Pons (tissue), 1 donor: ENCODE measurements at regions not wholly inside any gene's neighbourhood (a gene's known extent, or its start where the extent isn't known, plus 50 kb on each side); places are given as distances from the start of the nearest gene placed in this dataset.
"Not testable (repeated sequence)": the region's sequence is repeated elsewhere in the genome, so short reads cannot be mapped to it uniquely, and the experiment has no call there.

ENCODE experiments used
- DNase-seq: peaks from one replicate; pipeline ENCODE4 v3.0.0-alpha.2; 2016; ENCODE audit warnings: low spot score

GRCh38 chr4:42284030-42284429, 113.3 kb upstream of the SHISA3 start:
- no peak for DNase-seq

DNA sequence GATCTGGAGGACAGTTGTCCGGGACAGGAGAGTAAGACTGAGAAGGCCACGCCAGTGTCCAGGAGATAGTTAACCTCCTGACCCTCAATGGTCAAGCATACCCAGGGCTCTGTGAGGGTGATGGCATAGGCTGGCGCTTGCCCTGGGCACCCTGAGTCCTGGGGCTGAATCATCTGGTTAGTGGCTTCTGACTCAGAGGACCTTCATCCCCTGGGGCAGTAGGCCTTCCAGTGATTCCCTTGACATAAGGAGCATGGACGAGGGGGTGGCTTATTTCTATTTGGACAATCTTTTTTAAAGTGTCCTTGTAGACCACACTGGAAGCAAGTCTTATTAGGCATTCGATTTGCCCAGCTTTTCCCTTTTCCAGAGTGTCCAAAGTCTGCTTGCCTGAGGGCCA, 108.4 kb upstream of the SHISA3 start:
- DNase-seq = not testable (repeated sequence)

DNA sequence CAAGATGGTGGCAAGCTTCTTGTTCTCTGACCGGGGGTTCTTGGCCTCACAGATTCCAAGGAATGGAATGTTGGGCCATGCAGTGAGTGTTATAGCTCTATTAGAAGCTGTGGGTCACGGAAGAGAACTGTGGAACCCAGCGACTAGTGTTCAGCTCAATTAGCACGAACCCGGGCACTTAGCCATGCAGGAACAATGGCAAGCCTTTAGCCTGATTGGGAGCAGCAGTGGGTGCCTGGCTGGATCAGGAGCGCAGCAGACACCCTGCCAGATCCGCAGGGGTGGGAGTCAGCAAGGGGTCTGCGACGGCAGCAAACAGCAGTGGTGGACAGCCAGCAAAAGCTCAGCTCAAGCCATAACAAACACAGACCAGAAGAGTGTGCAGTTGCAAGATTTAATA, 105.1 kb upstream of the SHISA3 start:
- DNase-seq = peak; percentile 70

- DNase-seq = no peak
Measured at GRCh38 chr4:42293967-42294813, 103.1 kb upstream of the SHISA3 start.

DNA sequence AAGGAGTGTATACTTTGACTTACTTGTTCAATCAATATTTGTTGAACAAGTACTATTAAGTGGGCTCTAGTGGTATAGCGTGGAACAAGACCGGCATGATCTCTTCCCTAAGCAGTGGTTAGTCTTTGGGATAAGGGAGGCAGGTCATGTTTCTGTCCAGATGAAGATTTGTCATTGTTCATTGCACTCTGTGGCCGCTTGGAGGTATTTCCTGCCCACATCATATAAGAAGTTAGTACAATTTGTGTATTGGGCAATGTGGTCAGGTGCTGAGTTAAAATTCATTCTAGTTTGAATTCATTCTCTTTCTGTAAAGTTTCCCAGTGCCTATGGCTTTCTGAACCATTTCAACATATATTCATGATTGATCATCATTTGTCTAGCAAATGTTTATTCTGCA, 101.1 kb upstream of the SHISA3 start:
- DNase-seq = no peak

DNA sequence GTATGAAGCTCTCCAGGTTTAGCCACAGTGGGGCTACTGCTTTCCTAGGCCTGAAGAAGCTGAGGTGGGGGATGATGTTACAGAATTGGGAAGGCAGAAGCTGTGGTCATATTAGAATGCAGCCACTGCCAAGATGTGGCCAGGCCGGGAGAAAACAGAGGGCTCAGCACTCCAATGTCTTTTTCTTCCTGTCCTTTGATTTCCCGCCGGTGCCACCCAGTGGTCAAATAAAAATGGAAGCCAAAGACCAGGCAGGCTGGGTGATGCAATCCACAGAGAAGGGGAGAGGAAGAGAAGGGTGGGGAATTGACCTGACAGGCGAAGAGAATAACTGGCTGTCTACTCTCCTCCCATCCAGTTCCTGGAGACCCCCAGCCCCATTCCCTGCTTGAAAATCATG, 94.9 kb upstream of the SHISA3 start:
- peak; percentile 80 for DNase-seq

GRCh38 chr4:42306221-42307109, 90.8 kb upstream of the SHISA3 start:
- DNase-seq = no peak

GRCh38 chr4:42308247-42308646, 89.0 kb upstream of the SHISA3 start:
- DNase-seq = no peak

GRCh38 chr4:42309361-42310260, 87.7 kb upstream of the SHISA3 start:
- no peak for DNase-seq

GRCh38 chr4:42310358-42310757, 86.9 kb upstream of the SHISA3 start:
- DNase-seq = no peak

- no peak for DNase-seq
Measured at GRCh38 chr4:42310806-42311205, 86.5 kb upstream of the SHISA3 start.

- DNase-seq = no peak
Measured at GRCh38 chr4:42311591-42311990, 85.7 kb upstream of the SHISA3 start.

- not testable (repeated sequence) for DNase-seq
Measured at GRCh38 chr4:42313420-42313819, 83.9 kb upstream of the SHISA3 start.

DNA sequence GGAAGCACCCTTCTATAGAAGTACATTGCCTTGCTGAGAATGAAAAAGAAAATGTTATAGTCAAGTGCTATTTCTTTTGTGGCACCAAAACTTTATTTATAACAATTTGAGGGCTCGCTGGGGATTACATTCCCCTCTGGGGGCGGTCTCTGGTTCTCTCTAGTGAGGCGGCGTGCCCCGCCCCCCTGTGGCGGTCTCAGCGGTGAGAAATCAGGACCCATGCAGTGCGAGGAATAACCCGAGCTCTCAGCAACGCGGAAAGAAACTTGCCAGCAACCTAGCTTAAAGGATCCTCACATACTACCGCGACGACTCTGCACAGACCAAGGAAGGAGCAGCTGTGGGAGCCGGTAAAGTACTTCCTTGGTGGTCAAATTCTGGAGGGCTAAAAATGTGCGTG, 83.4 kb upstream of the SHISA3 start:
- DNase-seq = no peak

DNA sequence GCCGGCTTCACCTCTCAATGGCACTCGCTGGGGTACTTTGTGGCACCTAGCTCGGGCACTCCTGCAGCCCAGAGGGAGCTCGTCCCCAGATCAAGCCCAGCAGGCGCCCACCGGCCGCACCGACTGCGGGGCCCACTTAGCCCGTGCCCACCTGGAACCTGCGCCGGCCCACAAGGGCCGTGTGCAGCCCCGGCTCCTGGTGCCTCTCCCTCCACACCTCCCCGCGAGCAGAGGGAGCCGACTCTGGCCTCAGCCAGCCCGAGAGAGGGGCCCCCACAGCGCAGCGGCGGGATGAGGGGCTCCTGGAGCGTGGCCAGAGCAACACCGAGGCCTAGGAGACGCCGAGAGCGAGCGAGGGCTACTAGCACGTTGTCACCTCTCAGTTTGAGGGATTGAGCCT, 82.1 kb upstream of the SHISA3 start:
- no peak for DNase-seq

- DNase-seq = no peak
Measured at GRCh38 chr4:42320822-42321388, 76.4 kb upstream of the SHISA3 start.

- no peak for DNase-seq
Measured at GRCh38 chr4:42326040-42326439, 71.2 kb upstream of the SHISA3 start.

DNA sequence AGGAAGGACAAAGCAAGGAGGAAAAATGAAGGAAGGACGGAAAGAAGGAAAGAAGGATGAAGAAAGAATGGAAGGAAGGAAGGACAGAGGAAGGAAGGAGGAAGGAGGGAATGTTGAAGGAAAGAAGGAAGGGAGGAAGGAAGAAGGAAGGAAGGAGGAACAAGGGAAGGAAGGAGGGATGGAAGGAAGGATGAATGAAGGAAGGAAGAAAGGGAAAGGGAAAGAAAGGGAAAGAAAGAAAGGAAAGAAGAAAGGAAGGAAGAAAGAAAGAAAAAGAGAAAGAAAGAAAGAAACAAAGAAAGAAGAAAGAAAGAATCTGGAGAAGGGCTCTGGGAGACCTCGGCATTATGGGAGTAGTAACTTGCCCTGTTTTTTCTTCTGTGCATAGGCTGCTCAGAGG, 70.8 kb upstream of the SHISA3 start:
- no peak for DNase-seq

DNA sequence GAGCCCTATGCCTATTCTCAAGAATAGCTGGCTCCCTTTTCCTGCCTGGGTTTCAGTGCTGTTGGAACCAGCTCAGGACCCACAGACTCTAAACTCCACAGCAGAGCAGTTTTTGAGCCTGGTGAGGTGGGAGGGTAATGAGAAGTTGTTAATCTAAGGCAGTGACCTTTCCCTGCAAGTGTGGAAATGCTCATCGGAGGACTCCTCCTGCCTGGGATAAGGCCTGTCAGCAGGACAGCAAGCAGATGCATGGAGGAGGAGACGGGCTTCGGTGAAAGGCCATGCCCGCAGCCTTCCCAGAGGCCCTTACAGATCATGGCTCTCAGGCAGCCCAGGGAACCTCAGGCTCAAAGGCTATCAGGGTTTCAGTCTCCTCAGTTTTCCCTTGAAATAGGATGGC, 70.0 kb upstream of the SHISA3 start:
- no peak for DNase-seq

GRCh38 chr4:42328978-42329377, 68.3 kb upstream of the SHISA3 start:
- no peak for DNase-seq

DNA sequence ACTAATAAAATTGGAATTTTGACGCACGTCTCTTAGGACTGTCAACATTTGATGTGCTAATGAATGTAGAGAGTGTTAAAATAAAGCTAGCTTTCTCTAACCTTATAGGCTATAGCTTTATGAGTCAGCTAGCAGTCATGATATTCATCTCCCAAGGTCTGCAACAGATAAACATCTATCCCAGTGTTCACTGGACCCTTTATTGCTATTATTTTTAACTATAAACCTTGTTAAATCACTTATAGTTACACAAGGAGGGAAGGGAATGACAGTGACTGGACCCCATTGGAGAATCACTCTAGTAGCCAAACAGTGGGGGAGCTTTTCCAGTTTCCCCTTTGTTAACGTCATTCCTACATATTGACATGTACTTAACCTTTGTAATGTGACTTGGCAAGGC, 67.9 kb upstream of the SHISA3 start:
- DNase-seq = no peak
